OCI-LY7 (cell line): ENCODE measurements at regions not wholly inside any gene's neighbourhood (a gene's known extent, or its start where the extent isn't known, plus 50 kb on each side); places are given as distances from the start of the nearest gene placed in this dataset.

Source experiments
- CTCF ChIP-seq: fragments of 200-600 bp; sonication (generic); conservative IDR thresholded peaks from 2 replicates; pipeline ENCODE4 v1.5.1; 2014; ENCODE audit warnings: mild to moderate bottlenecking, antibody characterized with exemption, low read length, moderate library complexity, mixed read lengths
- EZH2phosphoT487 ChIP-seq: fragments of 200-600 bp; sonication (generic); IDR thresholded peaks from 2 replicates; pipeline ENCODE4 v1.6.1; 2018; ENCODE audit warnings: low read depth, borderline replicate concordance, mild to moderate bottlenecking, mixed run types, antibody characterized with exemption, low read length, moderate library complexity, mixed read lengths

- no peak for TF ChIP-seq CTCF
- no peak for TF ChIP-seq EZH2phosphoT487
Observed at GRCh38 chr4:186823989-186824388, 100.3 kb upstream of the FAT1 start.
